HepG2 (cell line): ENCODE measurements at regions not wholly inside any gene's neighbourhood (a gene's known extent, or its start where the extent isn't known, plus 50 kb on each side); places are given as distances from the start of the nearest gene placed in this dataset.

ENCODE experiments used
- ATAC-seq: fragments of 200-7000 bp; cut with Tn5 transposase; 3 replicates; pipeline ENCODE4 v1.9.1; 2020; ENCODE audit warnings: mild to moderate bottlenecking, moderate library complexity
- BruUV-seq: library from RNA; stranded (reverse); fragments of 400-500 nt; replicated peaks from 2 replicates; lab custom pipeline; 2021; lab: Mats Ljungman, UMichigan
- CTCF ChIA-PET: fragments of 300-600 bp; formaldehyde crosslinking; extraction: SDS; loops from one replicate; lab custom pipeline; 2021; ENCODE audit warnings: low total read pairs, inconsistent platforms, low intra/inter-chr PET ratio; lab: Yijun Ruan, JAX
- POLR2A ChIA-PET: fragments of 350-600 bp; sonication (Branson Sonifier 250); formaldehyde crosslinking; loops from one replicate; lab custom pipeline; 2020; ENCODE audit warnings: antibody characterized with exemption, inconsistent platforms; lab: Yijun Ruan, JAX
- DNase-seq: peaks from one replicate; pipeline ENCODE4 v3.0.0-alpha.2; 2015; ENCODE audit warnings: low spot score
- FAIRE-seq: peaks from 3 replicates; lab custom pipeline; 2011; peaks lifted over from hg19 to GRCh38; lab: Jason Lieb, UNC
- H2AFZ ChIP-seq: one replicate; pipeline ENCODE4 v1.6.1; 2011; ENCODE audit warnings: low read length, inconsistent platforms
- H3K27ac ChIP-seq: fragments of 300-600 bp; 3 replicates; pipeline ENCODE4 v1.8.0; 2011; ENCODE audit warnings: mixed run types, mild to moderate bottlenecking, mixed read lengths, low read length, inconsistent platforms; ENCODE audit not compliant: insufficient read depth; ENCODE audit errors: extremely low read length
- H3K27me3 ChIP-seq, 2 experiments: fragments of 200-600 bp in 1 of 2; 2 replicates in 1 of 2; 3 replicates in 1 of 2; pipeline versions ENCODE4 v1.6.0 to v1.8.0; 2011; ENCODE audit warnings: low read length in 2 of 2, mild to moderate bottlenecking in 2 of 2, moderate library complexity in 2 of 2, inconsistent platforms in 1 of 2; ENCODE audit not compliant: insufficient read depth in 2 of 2, control insufficient read depth in 1 of 2
- H3K36me3 ChIP-seq, 2 experiments: fragments of 200-600 bp in 1 of 2; replicated peaks in 1 of 2; 2 replicates in 1 of 2; 3 replicates in 1 of 2; pipeline versions ENCODE4 v1.5.1 to v1.8.0; 2011; ENCODE audit warnings: low read length in 2 of 2, inconsistent platforms in 1 of 2; ENCODE audit not compliant: insufficient read depth in 2 of 2, control insufficient read depth in 1 of 2
- H3K4me1 ChIP-seq: 2 replicates; pipeline ENCODE4 v1.5.1; 2012; ENCODE audit warnings: low read length, inconsistent platforms; ENCODE audit not compliant: insufficient read depth
- H3K4me2 ChIP-seq: 2 replicates; pipeline ENCODE4 v1.6.0; 2011; ENCODE audit warnings: low read depth, low read length, inconsistent platforms
- H3K4me3 ChIP-seq, 3 experiments: fragments of 200-600 bp in 1 of 3; sonication (generic), shearing (Covaris generic) in 1 of 3; replicated peaks in 1 of 3; 2 replicates each; pipeline ENCODE4 v1.5.1; 2011 to 2016; ENCODE audit warnings: low read length in 3 of 3, inconsistent platforms in 2 of 3, low read depth in 2 of 3, mild to moderate bottlenecking in 2 of 3, control low read depth in 1 of 3, mixed read lengths in 1 of 3; ENCODE audit not compliant: insufficient read depth in 1 of 3
- H3K79me2 ChIP-seq: one replicate; pipeline ENCODE4 v1.6.1; 2011; ENCODE audit warnings: low read length, inconsistent platforms; ENCODE audit not compliant: insufficient read depth
- H3K9ac ChIP-seq: 2 replicates; pipeline ENCODE4 v1.6.0; 2011; ENCODE audit warnings: mild to moderate bottlenecking, low read depth, low read length, inconsistent platforms; ENCODE audit not compliant: insufficient read depth
- H3K9me3 ChIP-seq: 2 replicates; pipeline ENCODE4 v1.5.1; 2012; ENCODE audit warnings: mild to moderate bottlenecking, low read length
- H4K20me1 ChIP-seq: 2 replicates; pipeline ENCODE4 v1.6.0; 2011; ENCODE audit warnings: inconsistent platforms, mild to moderate bottlenecking, low read length, moderate library complexity; ENCODE audit not compliant: insufficient read depth
- BCL6 ChIP-seq: IDR thresholded peaks from 2 replicates; pipeline ENCODE4 v1.6.1; 2016; ENCODE audit warnings: missing genetic modification reagents, missing compliant biosample characterization
- CENPX ChIP-seq: sonication (generic); formaldehyde crosslinking; IDR thresholded peaks from 2 replicates; pipeline ENCODE4 v1.9.0; 2021; ENCODE audit warnings: mild to moderate bottlenecking, missing genetic modification reagents, moderate library complexity
- FOSL2 ChIP-seq: sonication (generic); formaldehyde crosslinking; IDR thresholded peaks from 2 replicates; pipeline ENCODE4 v1.4.0; 2020; ENCODE audit warnings: missing genetic modification reagents
- HNF4A ChIP-seq: sonication (generic); formaldehyde crosslinking; IDR thresholded peaks from 2 replicates; pipeline ENCODE4 v1.4.0; 2020; ENCODE audit warnings: missing genetic modification reagents
- RARA ChIP-seq: IDR thresholded peaks from 2 replicates; pipeline ENCODE4 v1.6.1; 2016; ENCODE audit warnings: missing genetic modification reagents, missing compliant biosample characterization
- RBM22 ChIP-seq: fragments of 200-400 bp; formaldehyde crosslinking; optimal IDR thresholded peaks from 2 replicates; pipeline ENCODE3; 2017; ENCODE audit warnings: mild to moderate bottlenecking, low read length, moderate library complexity
- SIX1 ChIP-seq: sonication (generic); formaldehyde crosslinking; IDR thresholded peaks from 2 replicates; pipeline ENCODE4 v1.4.0; 2020; ENCODE audit warnings: missing genetic modification reagents, borderline replicate concordance
- SKI ChIP-seq: fragments of 450-650 bp; IDR thresholded peaks from one replicate; pipeline ENCODE4 v1.6.1; 2018; ENCODE audit warnings: mild to moderate bottlenecking; ENCODE audit not compliant: partially characterized antibody
- TBL1XR1 ChIP-seq: fragments of 150-350 bp; IDR thresholded peaks from 2 replicates; pipeline ENCODE4 v1.6.1; 2014; ENCODE audit warnings: borderline replicate concordance, low read length; ENCODE audit not compliant: partially characterized antibody
- THAP11 ChIP-seq: IDR thresholded peaks from 2 replicates; pipeline ENCODE4 v1.6.1; 2016; ENCODE audit warnings: missing biosample characterization, missing genetic modification reagents
- ZFY ChIP-seq: sonication (generic); formaldehyde crosslinking; IDR thresholded peaks from 2 replicates; pipeline ENCODE4 v1.4.0; 2020; ENCODE audit warnings: missing genetic modification reagents
- ZFYVE20 ChIP-seq: sonication (generic); formaldehyde crosslinking; IDR thresholded peaks from 2 replicates; pipeline ENCODE4 v1.8.0; 2023; ENCODE audit warnings: low read depth, mild to moderate bottlenecking, moderate library complexity, missing genetic modification reagents, borderline replicate concordance
- WGBS: methylation state at CpG from one replicate; pipeline ENCODE4 v1.1.6; 2017; ENCODE audit warnings: low lambda C conversion rate; 5-methylcytosine and 5-hydroxymethylcytosine counted together
- in situ Hi-C: cut with HindIII; loops from 2 replicates; pipeline ENCODE4 v1.10.0; 2017; ENCODE audit warnings: low pct_unique_long_range_greater_than_20kb; ENCODE audit not compliant: extremely low pct_ligation_motif_present
- intact Hi-C: fragments of 100-400 bp; cut with micrococcal nuclease; formaldehyde crosslinking; loops from one replicate; pipeline ENCODE4 v1.10.0; 2022; ENCODE audit not compliant: unreplicated experiment
- TF ChIP-seq, protein P1 (sequence below): IDR thresholded peaks from 2 replicates; pipeline ENCODE4 v1.4.0; 2020; ENCODE audit warnings: mild to moderate bottlenecking, missing genetic modification reagents
- TF ChIP-seq, protein P2 (sequence below): sonication (generic); formaldehyde crosslinking; IDR thresholded peaks from 2 replicates; pipeline ENCODE4 v1.8.1; 2023; ENCODE audit warnings: mild to moderate bottlenecking, missing genetic modification reagents, borderline replicate concordance

DNA sequence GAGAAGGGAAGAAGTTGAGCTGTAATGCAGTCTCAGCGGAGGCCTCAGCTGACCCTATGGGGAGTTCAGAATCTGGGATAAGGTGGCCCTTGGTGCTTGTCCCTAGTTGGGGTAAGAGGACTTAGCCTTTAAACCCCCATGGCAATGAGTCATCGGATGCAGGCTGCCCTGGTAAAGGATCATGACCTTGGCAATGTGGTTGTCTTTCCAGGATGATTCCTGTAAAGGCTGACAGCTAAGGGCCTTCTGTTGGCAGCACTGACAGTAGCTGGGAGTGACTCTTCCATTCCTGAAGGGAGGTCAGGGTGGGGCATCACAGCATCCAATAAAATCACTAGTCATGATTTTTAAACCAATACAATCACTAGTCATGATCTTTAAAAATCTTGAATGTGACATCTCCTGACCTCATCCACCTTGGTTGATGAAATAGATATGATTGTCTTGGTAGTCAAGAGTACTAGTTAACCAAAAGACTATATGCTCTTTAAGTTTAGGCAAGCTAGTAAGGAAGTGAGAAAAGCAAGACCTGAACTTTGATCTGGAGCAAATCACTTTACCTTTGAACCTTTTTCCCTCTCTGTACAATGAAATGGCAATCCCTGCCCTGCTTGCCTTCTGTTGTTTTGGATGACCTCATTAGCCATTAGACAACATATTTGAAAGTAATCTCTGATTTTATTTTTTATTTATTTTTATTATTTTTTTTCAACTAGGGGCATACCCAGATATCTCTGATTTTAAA lies 71.3 kb upstream of the CACNA1D start:
- TF ChIP-seq CENPX, result no peak
- TF ChIP-seq RARA, result peak; percentile 71
- peak; percentile 86 for TF ChIP-seq FOSL2 (CRISPR knock-in tag)
- peak; percentile 38 for TF ChIP-seq BCL6 (CRISPR knock-in tag)
- TF ChIP-seq SIX1 (CRISPR knock-in tag), result no peak
- peak; percentile 43 for TF ChIP-seq HNF4A
- TF ChIP-seq ZFY (CRISPR knock-in tag), result no peak
- TF ChIP-seq TBL1XR1, result peak; percentile 45
- peak; percentile 26 for TF ChIP-seq SKI
- ChIA-PET POLR2A (no interaction called here), CTCF (no interaction called here)
- ATAC-seq, result no peak; the same call in 2 of the 3 replicates
- no peak overlapping the region for H3K4me3 ChIP-seq
- H3K9ac ChIP-seq, result no peak overlapping the region
- FAIRE-seq, result no peak
- H3K9me3 ChIP-seq, result no peaks in the 10 kb centered on the region
- in situ Hi-C loops, result no loop called here
- no peak overlapping the region for H3K27ac ChIP-seq
- no peak overlapping the region for H3K4me2 ChIP-seq
- no peaks in the 10 kb centered on the region for H3K27me3 ChIP-seq
- peaks cover 9% of the 10 kb centered on the region for H3K4me1 ChIP-seq
- H4K20me1 ChIP-seq, result no peaks in the 10 kb centered on the region
- DNase-seq, result peak; percentile 9
- 86% methylated on average over 1 of the region's 2 CpGs for WGBS
- no TSS peak for BruUV-seq
- intact Hi-C loops, result no loop called here
- no peaks in the 10 kb centered on the region for H3K79me2 ChIP-seq
- H3K36me3 ChIP-seq, result no peaks in the 10 kb centered on the region
- no peak overlapping the region for H2AFZ ChIP-seq

DNA sequence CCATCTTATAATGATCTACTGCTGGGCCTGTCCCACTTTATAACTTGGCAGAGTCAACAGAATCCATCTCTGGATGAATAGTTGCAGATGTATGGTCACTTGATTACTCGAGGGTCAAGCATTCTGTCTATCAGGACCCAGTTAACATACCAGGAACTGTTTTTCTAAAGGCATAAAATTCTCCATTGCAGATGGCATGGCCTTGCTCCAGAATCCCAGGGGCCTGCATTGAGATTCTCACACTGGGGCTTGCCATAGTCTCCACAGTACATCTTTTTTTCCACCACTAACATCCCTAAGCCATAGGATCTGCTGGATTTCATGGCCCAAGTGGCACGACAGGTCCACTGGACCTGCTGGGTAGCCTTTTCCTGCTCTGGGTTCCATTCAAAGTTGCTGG lies 68.5 kb upstream of the CACNA1D start:
- Histone ChIP-seq H3K36me3 (no peaks in the 10 kb centered on the region), H3K4me2 (no peak overlapping the region), H3K27ac (no peak overlapping the region), H3K4me1 (peaks cover 9% of the 10 kb centered on the region), H3K9me3 (no peaks in the 10 kb centered on the region), H3K79me2 (no peaks in the 10 kb centered on the region), H3K27me3 (no peaks in the 10 kb centered on the region), H3K4me3 (no peak overlapping the region), H3K9ac (no peak overlapping the region), H4K20me1 (no peaks in the 10 kb centered on the region), H2AFZ (no peak overlapping the region)
- DNase-seq (no peak), FAIRE-seq (no peak), ATAC-seq (no peak)
- TF ChIP-seq, protein P1, sequence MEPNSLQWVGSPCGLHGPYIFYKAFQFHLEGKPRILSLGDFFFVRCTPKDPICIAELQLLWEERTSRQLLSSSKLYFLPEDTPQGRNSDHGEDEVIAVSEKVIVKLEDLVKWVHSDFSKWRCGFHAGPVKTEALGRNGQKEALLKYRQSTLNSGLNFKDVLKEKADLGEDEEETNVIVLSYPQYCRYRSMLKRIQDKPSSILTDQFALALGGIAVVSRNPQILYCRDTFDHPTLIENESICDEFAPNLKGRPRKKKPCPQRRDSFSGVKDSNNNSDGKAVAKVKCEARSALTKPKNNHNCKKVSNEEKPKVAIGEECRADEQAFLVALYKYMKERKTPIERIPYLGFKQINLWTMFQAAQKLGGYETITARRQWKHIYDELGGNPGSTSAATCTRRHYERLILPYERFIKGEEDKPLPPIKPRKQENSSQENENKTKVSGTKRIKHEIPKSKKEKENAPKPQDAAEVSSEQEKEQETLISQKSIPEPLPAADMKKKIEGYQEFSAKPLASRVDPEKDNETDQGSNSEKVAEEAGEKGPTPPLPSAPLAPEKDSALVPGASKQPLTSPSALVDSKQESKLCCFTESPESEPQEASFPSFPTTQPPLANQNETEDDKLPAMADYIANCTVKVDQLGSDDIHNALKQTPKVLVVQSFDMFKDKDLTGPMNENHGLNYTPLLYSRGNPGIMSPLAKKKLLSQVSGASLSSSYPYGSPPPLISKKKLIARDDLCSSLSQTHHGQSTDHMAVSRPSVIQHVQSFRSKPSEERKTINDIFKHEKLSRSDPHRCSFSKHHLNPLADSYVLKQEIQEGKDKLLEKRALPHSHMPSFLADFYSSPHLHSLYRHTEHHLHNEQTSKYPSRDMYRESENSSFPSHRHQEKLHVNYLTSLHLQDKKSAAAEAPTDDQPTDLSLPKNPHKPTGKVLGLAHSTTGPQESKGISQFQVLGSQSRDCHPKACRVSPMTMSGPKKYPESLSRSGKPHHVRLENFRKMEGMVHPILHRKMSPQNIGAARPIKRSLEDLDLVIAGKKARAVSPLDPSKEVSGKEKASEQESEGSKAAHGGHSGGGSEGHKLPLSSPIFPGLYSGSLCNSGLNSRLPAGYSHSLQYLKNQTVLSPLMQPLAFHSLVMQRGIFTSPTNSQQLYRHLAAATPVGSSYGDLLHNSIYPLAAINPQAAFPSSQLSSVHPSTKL (CRISPR knock-in tag), result no peak
- TF ChIP-seq RBM22 (no peak), ZFYVE20 (CRISPR knock-in tag) (no peak), THAP11 (CRISPR knock-in tag) (no peak)
- TF ChIP-seq, protein P2, sequence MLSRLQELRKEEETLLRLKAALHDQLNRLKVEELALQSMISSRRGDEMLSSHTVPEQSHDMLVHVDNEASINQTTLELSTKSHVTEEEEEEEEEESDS (CRISPR knock-in tag), result no peak
- POLR2A ChIA-PET, result no interaction called here
- BruUV-seq, result no TSS peak
- intact Hi-C loops (no loop called here), in situ Hi-C loops (no loop called here)
- CTCF ChIA-PET, result no interaction called here
- WGBS, result 0% methylated on average over 2 of the region's 2 CpGs
